ENCODE measurements at regions not wholly inside any gene's neighbourhood (a gene's known extent, or its start where the extent isn't known, plus 50 kb on each side); places are given as distances from the start of the nearest gene placed in this dataset.

DNA sequence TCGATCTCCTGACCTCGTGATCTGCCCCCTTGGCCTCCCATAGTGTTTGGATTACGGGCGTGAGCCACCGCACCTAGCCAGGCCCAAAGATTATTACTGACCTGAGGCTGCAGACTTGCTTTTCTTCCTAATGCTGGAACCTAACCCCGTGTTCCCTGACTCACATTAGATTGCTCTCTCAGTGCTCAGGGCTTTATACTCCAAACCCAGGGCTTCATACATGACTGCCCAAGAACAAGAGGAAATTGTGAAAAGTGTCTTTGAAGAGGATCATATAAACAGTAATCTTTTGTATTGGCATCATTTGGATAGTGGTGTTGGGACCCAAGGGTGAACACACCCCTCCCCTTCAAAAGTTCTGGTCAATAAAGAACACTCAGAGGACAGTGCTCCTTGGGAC is 233.3 kb upstream of the TAS2R1 start (continued):
- no peak for TF ChIP-seq EZH2 (IDR thresholded peaks at IDR 0.05; ENCODE audit: low read depth, low read length, severe bottlenecking)
